K562 (cell line): ENCODE measurements at regions not wholly inside any gene's neighbourhood (a gene's known extent, or its start where the extent isn't known, plus 50 kb on each side); places are given as distances from the start of the nearest gene placed in this dataset.

Experiments used
- ATAC-seq: fragments of 200-7000 bp; cut with Tn5 transposase; 3 replicates; pipeline ENCODE4 v1.9.1; 2020; ENCODE audit warnings: moderate library complexity
- BruUV-seq: library from RNA; stranded (reverse); fragments of 400-500 nt; replicated peaks from 2 replicates; lab custom pipeline; 2021; lab: Mats Ljungman, UMichigan
- CTCF ChIA-PET: fragments of 300-600 bp; formaldehyde crosslinking; extraction: SDS; loops from one replicate; lab custom pipeline; 2021; ENCODE audit warnings: low intra/inter-chr PET ratio; lab: Yijun Ruan, JAX
- POLR2A ChIA-PET: fragments of 300-600, 350-650 bp; sonication (Branson Sonifier 250); formaldehyde crosslinking; extraction: SDS; loops from one replicate; lab custom pipeline; 2021; ENCODE audit warnings: antibody characterized with exemption, inconsistent platforms; lab: Yijun Ruan, JAX
- DNase-seq, 4 experiments: peaks; one replicate each; pipeline versions ENCODE4 v3.0.0 to v3.0.0-alpha.2; 2011 to 2018; ENCODE audit warnings: low spot score in 3 of 4, mixed read lengths in 3 of 4; ENCODE audit errors: extremely low read depth in 1 of 4
- FAIRE-seq: peaks from 2 replicates; lab custom pipeline; 2011; peaks lifted over from hg19 to GRCh38; lab: Jason Lieb, UNC
- H2AFZ ChIP-seq: 2 replicates; pipeline ENCODE4 v1.6.0; 2011; ENCODE audit warnings: low read depth, low read length, control low read depth, inconsistent platforms
- H3K27ac ChIP-seq: fragments of 200-600 bp; 3 replicates; pipeline ENCODE4 v1.8.0; 2011; ENCODE audit warnings: low read depth, mild to moderate bottlenecking, control low read depth, inconsistent platforms, low read length, moderate library complexity, mixed read lengths; ENCODE audit errors: extremely low read depth
- H3K27me3 ChIP-seq, 2 experiments: fragments of 300-600 bp in 1 of 2; 2 replicates in 1 of 2; 3 replicates in 1 of 2; pipeline versions ENCODE4 v1.6.0 to v1.8.0; 2011; ENCODE audit warnings: inconsistent platforms in 2 of 2, low read length in 2 of 2, mild to moderate bottlenecking in 1 of 2, mixed read lengths in 1 of 2, moderate library complexity in 1 of 2; ENCODE audit not compliant: control insufficient read depth in 2 of 2, insufficient read depth in 2 of 2
- H3K36me3 ChIP-seq: fragments of 300-600 bp; 3 replicates; pipeline ENCODE4 v1.8.0; 2011; ENCODE audit warnings: mild to moderate bottlenecking, low read length, inconsistent platforms; ENCODE audit not compliant: control insufficient read depth, insufficient read depth
- H3K4me1 ChIP-seq, 2 experiments: fragments of 200-600 bp in 1 of 2; replicated peaks in 1 of 2; 2 replicates in 1 of 2; 3 replicates in 1 of 2; pipeline versions ENCODE4 v1.5.1 to v1.8.0; 2011; ENCODE audit warnings: inconsistent platforms in 2 of 2, low read length in 2 of 2, mild to moderate bottlenecking in 1 of 2, mixed read lengths in 1 of 2, moderate library complexity in 1 of 2; ENCODE audit not compliant: control insufficient read depth in 2 of 2, insufficient read depth in 2 of 2
- H3K4me2 ChIP-seq: 2 replicates; pipeline ENCODE4 v1.6.1; 2011; ENCODE audit warnings: low read length, control low read depth, inconsistent platforms, mixed read lengths; ENCODE audit not compliant: insufficient read depth
- H3K4me3 ChIP-seq: fragments of 200-600 bp; sonication (generic), shearing (Covaris generic); 2 replicates; pipeline ENCODE4 v1.5.1; 2016; ENCODE audit warnings: control low read depth, inconsistent platforms
- H3K79me2 ChIP-seq: fragments of 200-600 bp; 3 replicates; pipeline ENCODE4 v1.8.0; 2011; ENCODE audit warnings: low read length, inconsistent platforms; ENCODE audit not compliant: control insufficient read depth, insufficient read depth
- H3K9ac ChIP-seq, 2 experiments: 2 replicates each; pipeline versions ENCODE4 v1.6.0 to v1.6.1; 2011; ENCODE audit warnings: low read depth in 2 of 2, low read length in 2 of 2, control low read depth in 1 of 2, inconsistent platforms in 1 of 2, mild to moderate bottlenecking in 1 of 2, mixed read lengths in 1 of 2; ENCODE audit not compliant: insufficient read depth in 1 of 2
- H3K9me1 ChIP-seq: one replicate; pipeline ENCODE4 v1.6.0; 2011; ENCODE audit warnings: inconsistent platforms, mild to moderate bottlenecking, low read length, moderate library complexity; ENCODE audit not compliant: control insufficient read depth, insufficient read depth
- H3K9me3 ChIP-seq: replicated peaks from 2 replicates; pipeline ENCODE4 v1.5.1; 2011; ENCODE audit warnings: low read depth, low read length, inconsistent platforms; ENCODE audit not compliant: control insufficient read depth, insufficient read depth
- H4K20me1 ChIP-seq: replicated peaks from 2 replicates; pipeline ENCODE4 v1.6.1; 2011; ENCODE audit warnings: low read length, inconsistent platforms, mixed read lengths; ENCODE audit not compliant: control insufficient read depth, insufficient read depth
- COPS2 ChIP-seq: fragments of 450-650 bp; conservative IDR thresholded peaks from 2 replicates; pipeline ENCODE4 v1.6.1; 2016; ENCODE audit warnings: mild to moderate bottlenecking, moderate library complexity
- CREB3 ChIP-seq: fragments of 450-650 bp; conservative IDR thresholded peaks from 2 replicates; pipeline ENCODE4 v1.6.1; 2016; ENCODE audit warnings: missing genetic modification characterization, low read depth, mild to moderate bottlenecking, missing compliant biosample characterization, moderate library complexity
- ELK3 ChIP-seq: fragments of 450-650 bp; formaldehyde crosslinking; IDR thresholded peaks from 2 replicates; pipeline ENCODE4 v1.4.0; 2020; ENCODE audit warnings: mild to moderate bottlenecking
- GTF2A2 ChIP-seq: IDR thresholded peaks from 2 replicates; pipeline ENCODE4 v1.6.1; 2016; ENCODE audit warnings: mild to moderate bottlenecking, missing genetic modification characterization, missing compliant biosample characterization
- POLR2G ChIP-seq: fragments of 200-400 bp; formaldehyde crosslinking; IDR thresholded peaks from 2 replicates; pipeline ENCODE4 v1.6.1; 2017; ENCODE audit warnings: low read depth, mild to moderate bottlenecking, antibody characterized with exemption, low read length, moderate library complexity
- POLR3A ChIP-seq: IDR thresholded peaks from 2 replicates; pipeline ENCODE4 v1.6.1; 2011; ENCODE audit warnings: borderline replicate concordance, mild to moderate bottlenecking, moderate library complexity; ENCODE audit not compliant: insufficient read length, insufficient read depth; ENCODE audit errors: extremely low read depth
- SREBF1 ChIP-seq: fragments of 150-350 bp; IDR thresholded peaks from 2 replicates; pipeline ENCODE4 v1.6.1; 2014; ENCODE audit warnings: antibody characterized with exemption, low read depth, low read length, borderline replicate concordance
- TEAD4 ChIP-seq, 2 experiments: sonication (generic) in 1 of 2; formaldehyde crosslinking in 1 of 2; IDR thresholded peaks; 2 replicates each; pipeline versions ENCODE4 v1.6.1 to v1.8.0; 2012 to 2022; ENCODE audit warnings: borderline replicate concordance in 1 of 2, inconsistent platforms in 1 of 2, low read length in 1 of 2, mild to moderate bottlenecking in 1 of 2, missing genetic modification reagents in 1 of 2
- USF2 ChIP-seq: sonication (generic); formaldehyde crosslinking; IDR thresholded peaks from 2 replicates; pipeline ENCODE4 v1.5.0; 2020; ENCODE audit warnings: missing genetic modification reagents
- ZBTB2 ChIP-seq: fragments of 450-650 bp; IDR thresholded peaks from 2 replicates; pipeline ENCODE4 v1.6.1; 2016; ENCODE audit warnings: antibody characterized with exemption
- ZNF707 ChIP-seq: fragments of 250-450 bp; sonication (Bioruptor Pico); conservative IDR thresholded peaks from 2 replicates; pipeline ENCODE4 v1.8.0; 2022; ENCODE audit warnings: inconsistent platforms, mild to moderate bottlenecking, moderate library complexity
- WGBS: fragments of 100-300 bp; shearing (Covaris generic); methylation state at CpG from one replicate; pipeline ENCODE4 v1.1.6; 2016; ENCODE audit warnings: low coverage, mixed read lengths; ENCODE audit not compliant: insufficient coverage; ENCODE audit errors: missing lambda C conversion rate; 5-methylcytosine and 5-hydroxymethylcytosine counted together
- in situ Hi-C: fragments of 300-500 bp; cut with MboI; formaldehyde crosslinking; loops from 4 replicates; pipeline ENCODE4 v1.15.0; 2018; ENCODE audit warnings: inconsistent platforms, mixed read lengths
- intact Hi-C: fragments of 100-400 bp; cut with micrococcal nuclease; formaldehyde crosslinking; loops from 2 replicates; pipeline ENCODE4 v1.14.2; 2022

- TF ChIP-seq ELK3 (CRISPR knock-in tag) (no peak), SREBF1 (no peak), COPS2 (no peak), USF2 (CRISPR knock-in tag) (no peak), TEAD4 (IDR thresholded peaks at IDR 0.05; ENCODE audit: low read length) (no peak), TEAD4 (CRISPR knock-in tag; IDR thresholded peaks at IDR 0.05; ENCODE audit: borderline replicate concordance) (no peak)
Observed at GRCh38 chr2:42856891-42857632, 64.7 kb upstream of the HAAO start (continued).

- Histone ChIP-seq H3K27ac (no peak overlapping the region), H3K4me1 (peaks cover 0 to 8% of the 10 kb centered on the region in 2 experiments; a peak in 2 of 5 replicates), H3K9me3 (no peaks in the 10 kb centered on the region), H3K36me3 (no peaks in the 10 kb centered on the region), H3K9ac (no peak overlapping the region), H3K4me2 (no peak overlapping the region), H3K27me3 (no peaks in the 10 kb centered on the region), H2AFZ (no peak overlapping the region), H3K4me3 (no peak overlapping the region), H4K20me1 (no peaks in the 10 kb centered on the region), H3K79me2 (no peaks in the 10 kb centered on the region), H3K9me1 (no peaks in the 10 kb centered on the region)
- intact Hi-C loops (loop anchor here (10.0 kb wide), 2 partner anchors 629 to 689 kb away; no protein-coding TSS in a partner anchor), in situ Hi-C loops (loop anchor here (10.0 kb wide), 1 partner anchor 629 kb away; no protein-coding TSS in a partner anchor)
- WGBS: 58% methylated on average over 16 of the region's 16 CpGs
- DNase-seq (no peak), FAIRE-seq (no peak), ATAC-seq (no peak)
- TF ChIP-seq POLR3A (no peak), POLR2G (no peak), CREB3 (tag) (no peak), ZNF707 (CRISPR knock-in tag) (no peak), ZBTB2 (no peak), GTF2A2 (tag) (no peak)
- ChIA-PET POLR2A (no interaction called here), CTCF (no interaction called here)
- BruUV-seq: no TSS peak
Observed at GRCh38 chr2:42856106-42856860, 63.9 kb upstream of the HAAO start.
